Amygdala (tissue), 56 donors: ENCODE measurements at regions not wholly inside any gene's neighbourhood (a gene's known extent, or its start where the extent isn't known, plus 50 kb on each side); places are given as distances from the start of the nearest gene placed in this dataset.
"Not testable (repeated sequence)": the region's sequence is repeated elsewhere in the genome, so short reads cannot be mapped to it uniquely, and the experiment has no call there.

Source experiments
- DNase-seq, 56 donors: peaks; one replicate each; lab custom pipeline; 2025; lab: John Stamatoyannopoulos, UW

GRCh38 chr1:241447031-241447644, 72.4 kb downstream of the FH start:
- peak in 1 of 56 donors; percentile 14 for DNase-seq

DNA sequence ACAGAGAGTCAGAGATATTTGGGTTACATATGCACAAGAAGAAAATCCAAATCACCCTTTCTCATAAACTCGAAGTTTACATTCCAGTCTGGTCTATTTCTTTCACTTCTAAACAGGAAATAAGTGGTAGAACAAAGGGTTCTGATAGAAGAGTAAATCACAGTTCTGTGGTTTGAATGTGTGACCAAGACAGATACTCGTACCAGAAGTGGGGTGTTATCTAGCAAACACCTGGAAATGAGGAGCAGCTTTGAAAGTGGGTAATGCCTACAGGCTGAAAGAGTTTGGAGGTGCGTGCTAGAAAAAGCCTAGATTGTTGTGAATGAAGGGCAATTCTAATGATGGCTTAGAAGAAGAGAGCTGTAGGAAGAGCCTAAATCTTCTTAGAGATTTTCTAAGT, 74.7 kb downstream of the FH start:
- no peak for DNase-seq

- DNase-seq = no peak
These were observed 76.0 kb downstream of the FH start for GRCh38 chr1:241443561-241443960.

DNA sequence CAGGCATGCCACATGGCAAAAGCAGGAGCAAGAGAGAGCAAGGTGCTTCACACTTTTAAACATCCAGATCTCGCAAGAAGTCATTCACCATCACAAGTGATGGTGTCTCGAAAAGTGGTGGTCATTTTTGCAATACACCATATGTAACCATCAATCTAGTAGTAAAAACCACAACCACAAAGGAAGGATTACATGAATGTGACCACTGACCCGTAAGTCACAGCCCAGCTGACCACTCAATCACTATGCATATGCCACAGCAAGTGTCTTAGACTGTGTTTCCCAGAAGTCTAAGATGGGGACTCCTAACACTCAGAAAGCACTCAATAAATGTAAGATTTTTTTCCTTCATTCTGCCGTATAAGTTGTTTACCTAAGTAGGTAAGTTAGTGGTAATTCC, 76.9 kb downstream of the FH start:
- no peak for DNase-seq

- DNase-seq = no peak
These were observed 78.7 kb downstream of the FH start for GRCh38 chr1:241440904-241441303.

DNA sequence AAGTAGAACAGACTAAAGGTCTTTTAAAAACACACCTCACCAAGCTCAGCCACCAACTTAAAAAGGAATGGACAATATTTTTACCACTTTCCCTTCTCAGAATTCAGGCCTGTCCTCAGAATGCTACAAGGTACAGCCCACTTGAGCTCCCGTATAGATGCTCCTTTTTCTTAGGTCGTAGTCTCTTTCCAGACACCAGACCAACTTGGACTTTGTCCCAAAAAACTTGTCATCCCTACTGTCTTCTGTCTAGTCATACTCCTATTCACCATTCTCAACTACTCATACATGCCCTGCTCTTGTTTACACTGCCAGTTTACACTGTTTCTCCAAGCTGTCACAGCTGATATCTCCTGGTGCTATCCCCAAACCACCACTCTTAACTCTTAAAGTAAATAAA, 80.9 kb downstream of the FH start:
- DNase-seq = not testable (repeated sequence)

GRCh38 chr1:241432241-241432640, 75.2 kb upstream of the RGS7 start:
- no peak for DNase-seq

- not testable (repeated sequence) for DNase-seq
These were observed 68.1 kb upstream of the RGS7 start for GRCh38 chr1:241425091-241425490.

- peak in 1 of 56 donors; percentile 11 for DNase-seq
These were observed 67.5 kb upstream of the RGS7 start for GRCh38 chr1:241424480-241424971.

DNA sequence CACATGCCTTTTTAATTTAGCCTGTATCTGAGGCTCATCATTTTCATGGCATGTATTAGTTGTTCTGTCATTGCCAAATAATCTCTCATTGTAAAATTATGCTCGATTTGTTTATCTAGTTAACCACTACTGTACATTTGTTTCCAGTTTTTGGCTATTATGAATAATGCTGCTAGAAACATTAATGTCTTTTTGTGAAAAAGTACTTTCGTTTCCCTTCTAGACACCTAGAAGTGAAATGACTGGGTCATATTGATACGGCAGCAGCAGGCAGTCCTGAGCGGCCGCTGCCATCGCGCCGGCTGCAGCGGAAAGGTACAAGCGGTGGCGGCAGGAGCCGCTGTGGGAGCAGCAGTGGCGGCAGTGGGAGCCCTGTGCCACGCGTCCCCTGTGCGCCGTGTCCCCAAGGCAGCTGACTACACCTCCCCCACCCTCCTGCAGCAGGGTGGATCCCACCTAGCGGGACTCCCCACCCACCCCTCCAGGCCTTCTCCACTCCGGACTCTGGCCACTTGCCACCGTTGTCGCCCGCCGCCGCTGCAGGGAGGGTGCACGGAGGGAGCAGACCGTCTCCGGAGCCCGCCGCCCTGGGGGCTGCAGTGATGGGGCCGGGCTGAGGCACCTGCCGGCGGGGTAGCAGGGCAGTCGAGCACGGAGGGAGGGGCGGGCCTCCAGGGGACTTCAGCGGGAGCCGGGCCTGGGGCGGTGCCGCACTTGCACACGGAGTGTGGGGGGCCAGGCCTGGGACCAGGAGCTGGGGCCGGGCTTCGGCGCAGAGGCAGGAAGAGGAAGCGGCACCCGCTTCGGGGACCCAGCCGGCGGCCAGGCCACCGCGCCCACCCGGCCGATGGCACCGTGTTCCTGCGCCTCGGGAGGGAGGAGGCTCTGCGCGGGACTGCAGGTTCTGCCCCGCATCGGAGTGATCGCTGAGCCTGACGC, 66.8 kb upstream of the RGS7 start:
- DNase-seq = peak in 40 of 56 donors; percentile 2 to 72 (median 24)

DNA sequence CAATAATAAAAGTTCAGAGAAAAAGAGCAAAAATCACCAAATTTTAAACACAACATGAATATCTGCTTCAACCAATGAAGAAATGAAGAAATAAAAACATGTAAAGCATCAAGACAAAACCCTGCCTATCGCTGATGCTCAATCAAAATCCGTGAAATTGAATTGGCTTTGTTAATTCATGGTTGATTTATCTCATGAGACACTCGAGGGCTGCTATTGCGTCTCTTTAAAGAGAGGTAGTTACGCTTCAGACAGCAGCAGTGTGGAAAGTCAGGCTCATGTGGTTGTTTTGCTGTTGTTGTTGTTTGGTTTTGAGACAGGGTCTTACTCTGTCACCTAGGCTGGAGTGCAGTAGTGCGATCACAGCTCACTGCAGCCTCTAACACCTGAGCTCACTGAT, 65.5 kb upstream of the RGS7 start:
- no peak for DNase-seq

- DNase-seq = no peak
These were observed 63.0 kb upstream of the RGS7 start for GRCh38 chr1:241419986-241420385.

GRCh38 chr1:241417258-241417657, 60.3 kb upstream of the RGS7 start:
- DNase-seq = no peak

- DNase-seq = no peak
These were observed 57.0 kb upstream of the RGS7 start for GRCh38 chr1:241413974-241414373.

GRCh38 chr1:241413386-241413785, 56.4 kb upstream of the RGS7 start:
- no peak for DNase-seq

DNA sequence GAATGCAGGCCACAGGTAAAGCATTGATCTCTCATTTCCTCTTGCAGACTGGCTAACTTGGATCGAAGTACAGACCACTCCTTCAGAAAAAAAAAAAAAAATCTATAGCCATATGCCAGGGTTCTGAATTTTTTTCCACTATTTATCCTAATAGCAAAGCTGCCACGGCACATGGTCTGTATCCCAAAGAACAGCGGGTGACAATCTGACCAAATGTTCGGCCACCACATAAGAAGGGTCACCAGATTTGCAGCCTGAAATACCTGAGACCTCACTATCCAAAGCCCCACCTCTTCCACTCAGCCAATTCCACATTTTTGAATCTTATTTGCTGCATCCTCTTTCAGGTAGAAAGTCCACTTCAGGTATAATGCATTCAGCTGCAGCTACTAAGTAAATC, 55.6 kb upstream of the RGS7 start:
- DNase-seq = no peak

- no peak for DNase-seq
These were observed 54.9 kb upstream of the RGS7 start for GRCh38 chr1:241411776-241412338.

- DNase-seq = no peak
These were observed 54.2 kb upstream of the RGS7 start for GRCh38 chr1:241411056-241411775.

- DNase-seq = no peak
These were observed 51.2 kb upstream of the RGS7 start for GRCh38 chr1:241408170-241408569.
